GM11168 (cell line): ENCODE measurements at regions not wholly inside any gene's neighbourhood (a gene's known extent, or its start where the extent isn't known, plus 50 kb on each side); places are given as distances from the start of the nearest gene placed in this dataset.

Source experiments
- in situ Hi-C: fragments of 300-500 bp; cut with MboI; formaldehyde crosslinking; loops from one replicate; pipeline ENCODE4 v1.12.0; 2022; ENCODE audit warnings: low sequenced_read_pairs; ENCODE audit not compliant: unreplicated experiment

GRCh38 chr6:43987838-43988439 lies 139.3 kb downstream of the MRPL14 start:
- in situ Hi-C loops = no loop called here

- in situ Hi-C loops = no loop called here
These were observed 141.0 kb downstream of the MRPL14 start for GRCh38 chr6:43986177-43986825.

DNA sequence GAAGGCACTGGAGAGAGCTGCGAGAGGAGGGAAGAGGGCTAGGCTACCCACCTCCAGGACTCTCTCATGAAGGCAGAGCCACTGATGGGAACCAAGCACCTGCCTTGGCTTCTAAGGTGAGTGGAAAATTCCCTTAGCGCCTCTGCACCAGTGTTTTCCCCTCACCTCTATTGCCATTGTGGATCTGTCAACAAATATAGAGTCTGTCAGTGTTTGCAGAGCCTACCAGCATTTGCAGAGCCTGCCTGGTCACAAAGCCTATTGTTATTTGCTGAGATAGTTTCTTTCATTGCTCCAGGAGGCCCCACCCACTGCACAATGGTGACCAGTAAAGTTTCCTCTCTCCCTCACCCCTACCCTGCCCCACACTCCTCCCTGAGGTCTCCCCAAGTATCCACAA lies 141.9 kb downstream of the MRPL14 start:
- in situ Hi-C loops = no loop called here

DNA sequence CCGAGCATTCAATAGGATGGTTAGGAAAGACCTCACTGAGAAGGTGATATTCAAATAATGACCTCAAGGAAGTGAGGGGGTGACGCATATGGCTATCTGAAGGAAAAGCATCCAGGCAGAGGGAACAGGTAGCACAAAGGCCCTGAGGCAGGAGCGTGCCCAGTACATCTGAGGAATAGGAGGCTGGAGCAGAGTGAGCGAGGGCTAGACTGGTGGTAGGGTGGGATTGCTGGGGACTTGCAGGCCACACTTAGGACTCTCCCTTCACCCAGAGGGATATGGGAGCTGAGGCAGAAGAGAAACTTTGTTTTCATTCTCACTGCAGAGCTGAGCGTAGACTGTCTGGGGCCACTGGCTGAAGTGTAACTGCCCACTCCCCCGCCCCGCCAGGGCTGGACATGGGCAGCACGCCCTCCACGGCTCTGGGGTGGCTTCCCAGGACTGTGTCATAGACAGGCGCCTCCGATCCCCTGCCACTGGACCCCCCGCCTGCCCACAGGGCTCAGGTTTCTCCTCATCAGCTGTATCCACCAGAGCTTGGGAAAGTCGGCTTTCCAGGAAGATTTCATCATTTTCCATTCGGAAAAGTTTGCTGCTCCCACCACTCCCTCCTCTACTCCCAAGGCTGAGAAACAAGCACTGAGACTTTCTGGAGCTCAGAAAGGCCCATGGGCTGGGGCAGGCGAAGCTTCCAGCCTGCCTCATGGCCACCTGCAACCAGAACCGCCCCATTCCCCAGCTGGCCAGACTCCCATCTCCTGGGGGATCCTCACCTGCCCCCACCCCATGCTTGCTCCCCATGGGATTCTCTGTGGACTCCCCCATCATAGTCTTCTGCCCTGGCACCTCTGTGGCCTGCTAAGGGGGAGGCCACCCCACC lies 142.6 kb downstream of the MRPL14 start:
- in situ Hi-C loops = no loop called here

- in situ Hi-C loops = no loop called here
These were observed 143.6 kb downstream of the MRPL14 start for GRCh38 chr6:43983632-43984031.

GRCh38 chr6:43983191-43983590 lies 144.1 kb downstream of the MRPL14 start:
- in situ Hi-C loops = no loop called here

DNA sequence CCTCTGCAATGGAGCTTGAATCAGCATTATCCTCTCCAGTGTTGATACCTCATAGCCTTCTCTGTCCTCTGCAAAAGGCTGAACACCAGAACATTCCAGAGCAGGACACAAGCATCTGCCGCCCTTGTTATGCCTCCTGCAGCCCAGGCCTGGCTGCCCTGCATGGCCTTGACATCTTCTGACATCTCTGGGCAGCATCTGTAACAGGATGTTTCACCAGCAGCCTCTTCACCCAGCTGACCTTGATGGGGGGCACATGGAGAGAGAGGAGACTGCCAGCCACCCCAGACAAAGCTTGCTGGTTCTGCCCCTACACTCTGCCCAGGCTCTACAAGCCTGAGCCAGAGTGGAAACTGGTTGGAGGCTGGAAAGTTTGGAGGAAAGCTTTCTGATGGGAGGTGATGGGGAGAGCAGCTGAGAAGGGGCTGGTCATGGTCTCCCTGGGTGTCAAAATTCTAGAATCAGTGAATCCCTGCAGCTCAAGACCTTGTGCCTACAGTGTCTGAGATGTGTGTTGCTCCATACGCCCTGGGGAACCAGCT lies 145.1 kb downstream of the MRPL14 start:
- in situ Hi-C loops = no loop called here

GRCh38 chr6:43981363-43981990 lies 145.8 kb downstream of the MRPL14 start:
- in situ Hi-C loops = no loop called here

DNA sequence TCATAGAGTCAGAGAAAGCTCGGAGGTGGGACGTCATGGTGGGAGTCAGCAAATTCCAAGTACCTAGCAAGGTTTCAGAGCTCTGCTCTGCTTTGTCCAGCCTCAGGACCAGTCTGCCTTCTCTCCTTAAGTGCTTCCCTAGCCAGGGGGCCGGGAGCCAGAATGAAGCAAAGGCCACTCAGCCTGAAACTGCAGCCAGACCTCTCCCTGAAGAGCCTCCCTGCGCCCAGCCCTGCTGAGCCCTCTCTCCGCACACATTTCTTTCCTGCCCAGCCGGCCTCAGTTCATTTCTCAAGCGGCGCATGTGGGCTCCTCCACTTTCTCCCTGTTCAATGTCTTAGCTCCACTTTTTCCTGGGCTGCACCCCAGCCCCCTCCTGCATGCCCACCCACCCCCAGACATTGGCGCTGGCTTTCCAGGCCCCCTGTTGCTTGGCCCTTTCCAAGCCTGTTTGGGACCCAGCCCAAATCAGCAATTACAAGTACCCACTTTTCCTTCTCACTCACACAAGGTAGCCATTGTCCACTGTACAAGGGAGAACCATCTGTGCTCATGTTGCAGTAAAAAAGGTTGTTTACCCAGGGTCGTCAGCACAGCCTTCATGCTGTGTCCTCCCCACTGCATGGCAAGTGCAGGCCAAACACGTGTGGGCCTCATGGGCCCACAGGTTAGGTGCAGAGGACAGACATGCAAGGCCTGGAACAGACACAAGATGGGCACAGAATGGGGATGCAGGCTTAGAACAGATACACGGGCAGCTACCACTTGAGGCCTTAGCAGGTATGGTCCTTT lies 147.1 kb downstream of the MRPL14 start:
- in situ Hi-C loops = no loop called here

DNA sequence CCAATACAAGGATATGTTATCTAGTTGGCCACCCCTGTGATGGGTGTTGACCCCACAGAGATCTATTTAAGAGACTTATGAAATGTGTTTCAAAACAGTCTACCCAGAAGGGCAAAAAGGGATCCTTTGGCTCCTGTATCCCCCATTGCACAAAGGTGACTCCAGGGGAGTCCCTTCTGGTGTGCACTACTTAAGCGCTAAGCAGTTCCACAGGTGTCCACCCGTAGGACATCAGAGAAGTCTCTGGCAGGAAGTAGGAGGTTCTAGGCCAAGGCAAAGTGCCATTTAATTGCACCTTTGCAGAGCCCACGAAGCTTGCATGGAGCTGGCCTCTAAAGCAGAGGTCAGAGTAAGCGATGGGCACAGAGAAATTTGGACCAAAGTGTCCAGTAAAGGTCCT lies 147.7 kb downstream of the MRPL14 start:
- in situ Hi-C loops = no loop called here

DNA sequence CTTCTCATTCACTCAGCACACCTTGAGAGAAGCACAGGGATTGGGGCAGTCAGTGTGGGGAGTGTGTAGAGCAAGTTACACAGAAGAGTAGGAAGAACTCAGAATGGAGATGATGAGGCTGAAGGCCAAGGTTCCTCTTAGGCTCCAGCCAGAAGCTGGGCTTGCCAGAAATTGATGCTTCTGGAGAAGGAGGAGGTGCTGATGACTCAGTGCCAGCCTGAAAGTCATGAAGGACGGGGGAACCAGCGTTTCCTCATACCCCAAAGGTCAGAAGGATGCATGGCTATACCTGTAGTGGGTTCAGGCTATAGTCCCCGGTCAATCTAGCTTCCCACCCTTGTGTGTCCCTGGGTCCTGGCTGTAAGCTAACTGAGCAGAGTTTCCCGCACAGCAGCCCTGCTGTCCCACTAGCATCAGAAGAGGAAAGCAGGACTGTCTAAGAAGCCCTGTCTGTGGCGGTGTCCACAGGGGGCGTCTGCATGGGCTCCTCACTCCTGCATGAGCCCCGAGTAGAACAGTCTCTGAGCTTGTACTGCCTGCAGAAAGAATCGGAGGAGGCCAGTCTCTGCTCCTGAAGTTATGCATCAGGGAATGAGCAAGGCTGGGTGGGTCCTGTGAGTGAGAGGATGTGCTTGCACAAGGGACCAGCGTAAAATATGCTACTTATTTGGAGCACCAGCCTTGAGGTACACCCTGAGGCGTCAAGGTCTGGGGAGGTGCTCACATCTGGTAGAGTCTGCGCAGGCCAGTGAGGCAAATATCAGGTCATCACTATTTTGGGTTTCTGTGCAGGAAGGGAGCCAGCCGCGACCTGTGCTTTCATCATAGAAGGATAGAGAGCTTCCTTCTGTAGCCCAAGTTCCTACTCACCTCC lies 148.5 kb downstream of the MRPL14 start:
- in situ Hi-C loops = no loop called here

- in situ Hi-C loops = no loop called here
These were observed 149.7 kb downstream of the MRPL14 start for GRCh38 chr6:43977404-43978111.

DNA sequence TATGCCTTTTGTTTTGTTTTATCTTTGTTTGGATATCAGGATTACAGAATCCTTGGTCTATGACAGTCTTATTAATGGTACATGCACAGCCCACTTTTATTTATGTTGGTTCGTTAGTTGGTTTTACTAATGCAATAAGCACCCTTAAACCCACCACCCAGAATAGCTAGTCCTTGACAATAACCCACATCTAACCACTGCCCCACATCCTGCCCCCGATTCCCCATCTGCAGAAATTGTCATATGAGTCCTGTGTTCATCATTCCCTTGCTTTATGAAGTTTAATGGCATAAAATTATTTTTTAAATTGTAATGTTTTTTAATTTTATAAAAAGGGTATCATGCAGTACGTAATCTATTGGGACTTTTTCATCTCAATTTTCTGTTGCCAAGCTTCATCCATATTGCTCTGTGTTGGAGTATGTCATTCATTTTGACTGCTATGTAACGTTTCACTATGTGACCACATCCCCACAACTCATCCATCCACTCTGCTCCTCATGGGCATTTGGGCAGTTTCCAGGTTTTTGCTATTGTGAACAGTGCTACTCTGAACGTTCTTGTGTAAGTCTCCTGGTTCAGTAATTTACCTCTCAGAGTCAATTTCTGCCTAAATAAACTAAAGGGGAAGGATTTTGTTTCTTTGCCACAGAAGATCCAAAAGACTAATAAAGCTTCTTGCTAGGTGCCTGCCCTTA lies 150.4 kb downstream of the MRPL14 start:
- in situ Hi-C loops = no loop called here

DNA sequence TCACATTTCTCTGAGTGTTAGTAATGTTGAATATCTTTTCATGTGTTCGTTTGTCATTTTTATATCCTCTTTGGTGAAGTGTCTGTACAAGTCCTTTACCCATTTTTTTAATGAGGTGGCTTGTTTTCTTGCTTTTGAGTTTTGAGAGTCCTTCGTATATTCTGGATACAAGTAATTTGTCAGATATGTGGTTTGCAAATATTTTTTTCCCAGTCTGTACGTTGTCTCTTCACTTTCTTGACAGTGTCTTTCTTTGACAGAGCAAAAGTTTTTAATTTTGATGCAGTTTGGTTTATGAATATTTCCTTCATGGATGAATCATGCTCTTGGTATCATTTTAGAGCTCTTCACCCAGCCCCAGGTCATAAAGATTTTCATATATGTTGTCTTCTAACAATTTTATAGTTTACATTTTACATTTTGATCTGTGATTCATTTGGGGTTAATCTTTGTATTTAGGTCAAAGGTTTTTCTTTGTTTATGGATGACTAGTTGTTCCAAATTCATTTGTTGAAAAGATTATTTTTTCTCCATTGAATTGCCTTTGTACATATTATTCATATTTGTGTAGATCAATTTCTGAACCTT lies 152.5 kb downstream of the MRPL14 start:
- in situ Hi-C loops = no loop called here

DNA sequence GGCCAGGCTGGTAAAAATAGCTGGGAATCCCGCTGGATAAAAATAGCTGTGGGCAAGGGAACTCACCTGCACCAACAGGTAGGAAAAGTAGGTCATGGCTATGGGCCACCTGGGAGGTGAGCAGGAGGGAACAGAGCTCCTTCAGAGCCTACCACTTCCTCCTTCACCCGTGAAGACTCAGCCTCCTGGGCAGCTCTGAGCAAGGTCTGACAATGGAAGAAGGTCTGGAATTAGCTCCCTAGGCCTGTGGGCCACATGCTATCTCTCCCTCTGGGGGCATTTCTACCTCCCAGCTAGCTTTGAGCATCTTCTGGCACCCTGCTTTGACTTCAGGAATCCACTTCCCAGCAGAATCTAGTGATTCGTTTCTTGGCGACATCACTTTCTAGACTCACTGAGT lies 153.9 kb downstream of the MRPL14 start:
- in situ Hi-C loops = no loop called here

DNA sequence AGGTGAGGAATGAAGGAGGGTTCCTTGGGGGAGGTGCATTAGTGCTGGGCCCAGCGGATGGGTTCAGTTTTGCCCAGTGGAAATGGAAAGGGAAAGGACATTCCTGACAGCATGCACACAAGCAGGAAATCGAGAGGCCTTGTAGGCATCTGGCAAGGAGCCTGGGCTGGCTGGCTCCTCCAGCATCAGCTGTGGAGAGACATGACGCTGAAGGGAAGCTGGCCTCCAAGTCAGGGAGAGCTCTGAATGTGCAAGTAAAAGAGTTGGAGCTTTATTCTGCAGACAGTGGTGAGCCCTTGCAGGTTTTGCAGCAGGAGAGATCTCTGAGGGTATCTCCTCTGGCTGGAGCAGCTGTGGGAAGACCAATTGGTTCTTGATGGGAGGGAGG lies 154.3 kb downstream of the MRPL14 start:
- in situ Hi-C loops = no loop called here

- in situ Hi-C loops = no loop called here
These were observed 154.9 kb downstream of the MRPL14 start for GRCh38 chr6:43972179-43972912.
